Epidermal melanocyte (primary cell): ENCODE measurements at regions not wholly inside any gene's neighbourhood (a gene's known extent, or its start where the extent isn't known, plus 50 kb on each side); places are given as distances from the start of the nearest gene placed in this dataset.

Experiments
- DNase-seq: peaks from one replicate; pipeline ENCODE4 v3.0.0; 2011; ENCODE audit warnings: low spot score; ENCODE audit not compliant: insufficient read length

DNA sequence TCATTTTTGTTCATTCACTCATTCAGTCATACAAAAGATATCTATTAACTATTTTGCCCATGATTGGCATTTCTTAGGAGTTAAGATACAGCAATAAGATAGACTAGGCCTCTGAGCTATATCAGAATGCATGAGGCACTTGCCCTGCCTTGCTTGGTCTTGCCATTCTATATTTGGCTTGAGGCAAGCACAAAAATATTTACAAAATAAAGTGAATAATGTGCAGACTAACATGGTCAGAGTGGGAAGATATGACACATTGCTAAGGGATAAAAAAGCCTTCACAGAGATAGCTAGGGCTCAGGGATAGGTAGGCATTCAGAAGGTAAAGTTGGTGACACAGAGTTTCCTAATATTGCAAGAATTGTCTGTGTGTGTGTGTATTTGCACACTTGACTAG is 75.0 kb upstream of the MMADHC start:
- no peak for DNase-seq

GRCh38 chr2:149661844-149662243 is 74.3 kb upstream of the MMADHC start:
- DNase-seq: no peak

GRCh38 chr2:149658553-149658952 is 71.0 kb upstream of the MMADHC start:
- no peak for DNase-seq

DNA sequence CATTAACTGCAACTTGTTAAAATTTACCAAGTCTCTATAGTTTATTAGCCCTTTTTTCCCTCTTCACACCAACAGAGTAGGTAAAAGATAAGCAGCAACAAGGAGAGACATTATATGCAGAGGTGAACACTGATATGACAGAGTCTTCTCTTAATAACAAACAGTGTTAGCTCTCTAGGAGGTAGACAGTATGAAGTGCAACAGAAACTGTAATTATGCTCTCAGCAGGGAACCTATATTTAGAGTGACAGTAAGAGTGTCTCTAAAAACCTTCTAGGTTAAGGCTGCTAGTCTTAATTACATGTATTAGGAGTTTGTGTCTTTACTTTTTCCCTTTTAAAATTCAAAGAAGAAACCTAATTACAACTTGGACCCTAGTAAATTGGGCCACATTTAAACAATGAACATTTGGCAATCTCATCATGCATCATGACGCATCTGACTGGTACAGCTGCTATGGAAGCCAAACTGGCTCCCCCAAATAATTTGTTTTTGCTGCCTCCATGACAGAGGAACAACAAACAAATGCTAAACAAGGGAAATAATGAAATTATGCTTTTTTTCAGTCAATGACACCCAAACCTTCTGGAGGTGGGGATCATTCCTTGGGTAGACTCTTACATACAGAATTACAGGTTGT is 69.9 kb upstream of the MMADHC start:
- no peak for DNase-seq

- DNase-seq: no peak
Observed at GRCh38 chr2:149656996-149657395, 69.4 kb upstream of the MMADHC start.

DNA sequence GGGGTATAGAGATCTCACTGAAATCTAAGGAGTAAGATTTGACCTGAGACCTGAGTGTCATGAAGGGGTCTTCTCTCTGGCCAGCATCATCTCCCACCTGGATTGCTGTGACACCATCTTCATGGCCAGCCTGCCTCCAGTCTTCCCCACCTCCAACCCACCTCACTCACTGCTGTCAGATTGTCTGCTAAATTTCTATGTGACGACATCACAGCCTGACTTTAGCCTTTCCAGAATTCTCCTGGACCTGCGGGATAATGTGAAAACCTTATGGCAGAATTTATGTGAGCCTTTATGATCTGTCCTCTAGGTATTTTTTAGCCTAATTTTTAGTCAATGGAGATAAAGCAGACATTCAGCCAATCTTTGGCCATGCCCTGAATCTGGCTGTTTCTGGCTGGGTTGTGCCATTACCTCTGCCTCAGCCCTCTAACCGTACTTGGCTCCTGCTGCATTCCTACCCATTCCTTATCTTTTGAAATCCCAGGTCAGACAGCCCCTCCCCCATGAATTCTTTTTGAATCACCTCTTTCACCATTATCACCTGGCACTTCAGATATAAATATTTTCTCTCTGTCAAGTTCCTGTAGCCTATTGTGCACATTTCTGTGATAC is 66.4 kb upstream of the MMADHC start:
- no peak for DNase-seq

GRCh38 chr2:149652926-149653325 is 65.4 kb upstream of the MMADHC start:
- no peak for DNase-seq

- DNase-seq: no peak
Observed at GRCh38 chr2:149652526-149652925, 65.0 kb upstream of the MMADHC start.

GRCh38 chr2:149651229-149651628 is 63.7 kb upstream of the MMADHC start:
- no peak for DNase-seq

- no peak for DNase-seq
Observed at GRCh38 chr2:149650006-149650405, 62.4 kb upstream of the MMADHC start.

DNA sequence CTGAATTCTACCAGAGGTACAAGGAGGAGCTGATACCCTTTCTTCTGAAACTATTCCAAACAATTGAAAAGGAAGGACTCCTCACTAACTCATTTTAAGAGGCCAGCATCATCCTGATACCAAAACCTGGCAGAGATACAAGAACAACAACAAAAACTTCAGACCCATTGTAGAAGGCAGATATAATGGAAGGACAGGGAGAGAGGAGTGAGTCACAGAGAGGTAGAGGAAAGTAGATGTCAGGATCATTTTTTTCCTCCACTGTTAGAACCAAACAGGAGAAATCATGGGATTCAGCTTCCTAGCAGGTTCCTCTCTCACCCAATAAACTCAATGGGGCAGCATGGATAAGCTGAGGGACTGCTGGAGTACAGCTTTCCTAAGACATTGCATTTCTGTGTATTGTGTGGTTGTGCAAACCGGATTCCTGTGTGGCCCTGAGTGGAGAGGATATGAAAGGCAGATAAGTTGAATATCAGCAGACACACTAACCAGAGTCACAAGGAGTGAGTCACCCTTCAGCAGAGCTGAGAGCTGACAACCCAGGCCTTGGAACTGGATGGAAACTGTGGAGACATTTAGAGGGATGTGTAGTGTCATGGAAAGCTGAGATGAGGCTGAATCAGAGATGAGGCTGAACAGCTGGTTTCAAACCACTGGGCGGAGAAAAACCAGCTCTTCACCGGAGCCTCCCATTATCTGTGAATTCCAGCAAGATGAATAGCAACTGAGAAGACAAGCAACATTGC is 60.9 kb upstream of the MMADHC start:
- DNase-seq: peak; percentile 34

GRCh38 chr2:149645391-149645790 is 57.8 kb upstream of the MMADHC start:
- DNase-seq: no peak
